ENCODE measurements at regions not wholly inside any gene's neighbourhood (a gene's known extent, or its start where the extent isn't known, plus 50 kb on each side); places are given as distances from the start of the nearest gene placed in this dataset.

- TF ChIP-seq EZH2 (IDR thresholded peaks at IDR 0.05; ENCODE audit: borderline replicate concordance, low read depth, low read length, severe bottlenecking) (no peak), POLR2A (IDR thresholded peaks at IDR 0.05; ENCODE audit: low read depth, low read length) (no peak)
Observed at GRCh38 chr5:125152461-125153189, 406.2 kb upstream of the ZNF608 start.

All from endothelial cell of umbilical vein (primary cell).